ENCODE measurements at regions not wholly inside any gene's neighbourhood (a gene's known extent, or its start where the extent isn't known, plus 50 kb on each side); places are given as distances from the start of the nearest gene placed in this dataset.

DNA sequence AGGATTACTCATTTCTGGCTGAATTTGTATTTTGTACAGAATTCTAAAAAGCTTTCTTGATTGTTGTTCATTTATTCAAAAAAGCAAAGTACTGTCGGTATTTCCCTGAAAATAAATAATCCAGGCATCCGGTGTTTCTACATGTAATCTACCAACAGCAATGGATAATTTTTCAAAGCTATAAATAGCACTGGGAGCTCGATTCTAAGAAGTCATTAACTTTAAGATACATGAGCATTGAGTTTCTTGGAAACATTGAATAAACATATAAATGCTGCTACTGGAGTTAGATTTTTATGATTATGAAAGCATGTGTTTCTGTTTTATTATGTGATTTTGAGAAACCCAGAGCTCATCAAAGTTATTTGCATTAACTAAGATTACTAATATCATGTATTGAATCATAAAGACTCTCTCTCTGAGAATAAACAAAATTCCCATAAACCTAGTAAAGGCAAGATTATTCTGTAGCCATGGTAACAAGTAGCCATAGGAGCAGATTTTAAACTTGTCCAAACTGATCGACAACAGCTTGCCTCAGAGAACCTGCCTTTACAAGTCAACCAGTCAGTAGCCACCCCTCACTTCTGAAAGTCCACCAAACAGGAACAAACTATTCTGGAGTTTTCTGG lies 197.0 kb downstream of the DRD1 start:
- in situ Hi-C loops (cut with HindIII; ENCODE audit: low sequenced_read_pairs), result no loop called here

DNA sequence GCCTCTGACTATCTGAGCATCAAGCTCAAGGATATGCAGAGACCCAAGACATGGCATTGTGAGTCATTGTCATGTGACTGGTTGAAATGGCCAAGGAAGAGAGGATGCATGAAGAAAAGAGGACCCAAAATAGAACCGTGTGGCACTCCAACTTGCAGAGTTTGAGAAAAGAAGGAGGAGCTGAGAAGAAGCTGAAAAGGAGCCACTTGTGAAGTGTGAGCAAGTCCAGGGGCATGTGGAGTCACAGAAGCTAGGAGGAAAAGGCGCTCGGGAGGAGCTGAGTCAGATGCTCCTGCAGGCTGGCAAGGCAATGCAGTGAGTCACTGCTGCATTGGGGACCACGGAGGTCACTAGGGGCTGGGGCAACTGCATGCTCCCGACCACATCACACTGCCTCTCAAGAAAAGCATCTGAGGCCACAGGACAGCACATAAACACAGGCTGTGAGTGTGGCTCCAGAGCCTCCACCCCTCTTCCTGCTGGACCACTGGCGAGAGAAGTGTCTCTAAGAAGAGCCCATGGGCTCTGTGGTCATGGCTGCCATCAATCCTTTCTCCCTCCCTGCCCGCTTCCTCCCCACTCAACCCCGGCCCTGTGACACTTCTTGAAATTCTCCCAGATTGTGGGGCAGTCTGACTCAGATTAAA lies 197.6 kb downstream of the DRD1 start:
- in situ Hi-C loops (cut with HindIII; ENCODE audit: low sequenced_read_pairs), result no loop called here

DNA sequence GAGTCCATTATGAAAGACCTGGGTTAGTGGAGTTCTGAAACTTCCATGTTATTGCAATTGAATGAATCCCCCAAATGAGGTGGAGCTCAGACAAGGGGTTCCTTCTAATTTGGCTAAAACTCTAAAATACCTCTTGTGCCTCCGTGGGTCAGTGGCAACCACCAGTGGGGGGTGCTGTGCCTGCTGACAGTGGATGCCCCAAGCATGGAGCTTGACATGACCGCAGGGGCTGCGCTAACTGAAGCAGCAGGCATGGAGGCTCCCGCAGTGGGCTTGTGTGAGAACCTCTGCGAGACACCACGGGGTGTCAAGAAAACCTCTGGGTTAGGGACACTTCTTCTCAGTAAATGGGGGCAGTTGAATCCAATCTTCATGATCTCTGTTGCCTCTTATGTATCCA lies 200.5 kb downstream of the DRD1 start:
- in situ Hi-C loops (cut with HindIII; ENCODE audit: low sequenced_read_pairs), result no loop called here

DNA sequence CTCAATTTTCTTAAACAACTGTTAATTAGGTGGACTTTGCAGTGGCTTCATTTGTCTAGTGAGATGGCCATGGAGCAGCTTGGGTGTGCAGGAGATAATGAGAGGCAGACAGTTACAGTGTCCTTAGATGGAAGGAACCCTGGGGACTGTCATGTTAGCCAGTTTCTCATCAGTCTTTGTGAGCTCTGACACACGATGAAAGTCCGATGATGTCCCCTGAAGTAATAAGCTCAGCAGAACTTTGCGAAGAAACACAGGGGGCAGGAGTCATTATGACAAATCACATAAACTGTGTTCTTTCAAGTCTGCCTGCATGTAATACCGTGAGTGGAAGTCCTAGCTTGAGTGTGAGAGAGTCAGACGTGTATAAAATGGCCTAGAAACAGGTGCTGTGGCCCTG lies 201.8 kb downstream of the DRD1 start:
- in situ Hi-C loops (cut with HindIII; ENCODE audit: low sequenced_read_pairs), result no loop called here

DNA sequence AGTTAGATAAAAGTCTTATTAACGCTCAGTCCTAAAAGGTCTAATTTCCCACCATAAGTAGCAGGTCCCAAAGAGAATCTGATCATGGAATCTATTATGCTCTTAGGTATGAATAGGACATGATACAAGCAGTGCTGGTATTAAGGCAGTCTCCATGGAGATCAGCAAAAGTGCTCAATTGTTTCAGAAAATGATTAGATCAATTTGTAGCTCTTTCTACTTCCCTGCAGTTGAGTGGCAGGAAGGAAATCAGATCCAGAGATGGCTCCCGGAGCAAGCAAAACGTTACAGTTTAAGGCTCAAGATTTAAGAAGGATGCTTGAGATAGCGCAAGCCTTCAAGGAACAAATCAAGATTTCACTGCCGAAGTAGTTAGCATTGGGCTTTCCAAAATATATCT lies 205.7 kb downstream of the DRD1 start:
- in situ Hi-C loops (cut with HindIII; ENCODE audit: low sequenced_read_pairs), result no loop called here

DNA sequence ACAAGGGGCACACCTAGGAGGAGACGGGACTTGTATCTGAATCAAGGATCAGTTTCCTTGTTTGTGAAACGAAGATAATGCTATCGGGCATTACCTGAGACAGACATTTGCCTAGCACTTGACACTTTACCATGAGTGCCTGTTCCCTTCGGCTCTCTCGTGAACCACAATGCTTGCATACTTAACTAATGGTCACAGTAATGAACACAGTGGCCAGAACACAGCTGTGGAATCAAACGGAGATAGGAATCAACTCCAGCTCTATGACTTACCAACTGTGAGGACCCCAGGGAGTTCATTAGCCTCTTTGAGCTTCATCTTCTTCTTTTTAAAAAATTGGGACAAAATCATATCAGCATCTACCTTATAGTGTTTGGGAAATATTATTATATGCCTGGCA lies 207.8 kb downstream of the DRD1 start:
- in situ Hi-C loops (cut with HindIII; ENCODE audit: low sequenced_read_pairs), result no loop called here

DNA sequence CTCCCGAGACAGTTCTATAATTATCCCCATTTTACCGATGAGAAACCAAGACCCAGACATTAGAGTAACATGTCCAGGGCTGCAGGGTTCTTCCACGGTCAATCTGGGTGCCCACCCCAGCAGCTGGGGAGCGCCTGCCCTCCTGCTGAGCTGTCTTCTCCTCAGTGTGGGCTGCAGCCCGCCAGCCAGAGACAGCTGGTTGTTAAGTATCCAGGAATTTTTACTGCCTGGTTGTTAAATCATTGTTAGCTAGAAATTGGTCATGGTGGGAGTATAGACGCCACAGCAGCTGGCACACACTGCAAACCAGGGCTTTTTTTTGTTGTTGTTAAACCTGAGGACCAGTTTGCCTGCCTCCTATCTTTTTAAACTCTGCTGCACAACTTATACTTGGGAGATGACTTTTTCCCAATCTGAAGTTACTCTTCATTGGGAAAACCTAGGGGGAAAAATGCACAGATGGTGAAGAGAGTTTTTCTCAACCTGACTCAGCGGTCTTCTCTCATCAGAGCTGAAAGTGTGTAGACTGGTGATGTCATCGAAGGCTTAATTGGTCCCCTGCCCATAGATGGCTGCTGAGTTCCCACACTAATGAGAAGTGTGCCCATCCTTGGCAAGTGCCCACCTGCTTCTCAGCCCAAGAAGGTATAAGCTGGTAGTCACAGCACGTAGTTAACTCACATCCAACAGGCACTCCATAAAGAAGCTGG lies 208.6 kb downstream of the DRD1 start:
- in situ Hi-C loops (cut with HindIII; ENCODE audit: low sequenced_read_pairs), result no loop called here

DNA sequence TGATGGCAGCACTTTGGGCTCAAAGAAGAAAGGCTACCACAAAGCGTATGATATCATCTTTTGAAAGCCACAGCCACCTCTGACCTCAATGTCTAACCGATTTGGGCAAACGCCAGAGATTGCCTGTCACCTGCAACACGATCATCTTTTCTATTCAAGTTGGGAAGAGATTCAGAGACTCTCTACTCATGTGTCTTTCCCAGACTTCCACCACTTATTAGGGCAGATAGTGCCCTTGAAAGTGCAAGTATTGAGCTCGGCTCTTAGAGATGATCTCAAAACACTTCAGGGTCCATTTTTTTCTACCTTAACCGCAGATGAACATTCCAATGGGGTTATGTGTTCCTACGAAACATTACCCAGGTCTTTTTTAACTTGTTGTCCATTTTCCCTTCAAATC lies 213.7 kb downstream of the DRD1 start:
- in situ Hi-C loops (cut with HindIII; ENCODE audit: low sequenced_read_pairs), result no loop called here

DNA sequence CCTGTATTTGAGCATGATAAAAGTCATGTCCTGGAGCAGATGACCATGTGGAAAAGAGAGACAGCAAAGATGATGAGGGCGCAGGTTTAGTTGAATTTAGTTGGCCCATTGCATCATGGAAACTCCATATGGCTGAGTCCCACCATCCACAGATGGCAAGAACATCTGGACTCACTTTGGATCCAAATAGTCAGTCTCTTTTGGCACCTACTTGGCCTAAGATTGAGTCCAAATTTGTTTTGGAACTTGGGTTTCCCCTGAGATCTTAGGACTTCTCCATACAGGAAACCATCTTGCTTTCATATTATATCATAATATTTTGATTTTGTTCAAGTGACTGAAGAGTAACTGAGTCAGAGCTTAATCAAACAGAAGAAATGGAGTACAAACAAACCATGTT lies 217.5 kb downstream of the DRD1 start:
- in situ Hi-C loops (cut with HindIII; ENCODE audit: low sequenced_read_pairs), result no loop called here

DNA sequence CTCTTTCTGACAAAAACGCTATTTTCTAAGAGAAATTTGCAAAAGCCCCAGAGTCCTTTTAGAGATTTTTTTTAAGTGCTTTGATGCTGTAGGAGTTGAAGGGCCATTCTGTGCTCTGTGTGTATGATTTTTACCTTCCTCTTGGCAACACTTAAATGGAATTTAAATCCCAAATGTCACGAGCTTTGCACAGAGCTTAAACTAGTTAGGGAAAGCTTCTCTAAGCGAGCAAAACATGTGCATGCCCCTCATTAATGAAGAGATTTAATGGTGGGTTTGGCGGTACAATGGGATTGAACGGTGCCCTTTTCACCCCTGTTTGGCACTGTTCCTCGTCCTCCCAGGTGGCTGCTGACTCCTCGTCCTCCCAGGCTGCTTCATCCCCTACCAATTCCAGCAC lies 220.7 kb downstream of the DRD1 start:
- in situ Hi-C loops (cut with HindIII; ENCODE audit: low sequenced_read_pairs), result no loop called here

DNA sequence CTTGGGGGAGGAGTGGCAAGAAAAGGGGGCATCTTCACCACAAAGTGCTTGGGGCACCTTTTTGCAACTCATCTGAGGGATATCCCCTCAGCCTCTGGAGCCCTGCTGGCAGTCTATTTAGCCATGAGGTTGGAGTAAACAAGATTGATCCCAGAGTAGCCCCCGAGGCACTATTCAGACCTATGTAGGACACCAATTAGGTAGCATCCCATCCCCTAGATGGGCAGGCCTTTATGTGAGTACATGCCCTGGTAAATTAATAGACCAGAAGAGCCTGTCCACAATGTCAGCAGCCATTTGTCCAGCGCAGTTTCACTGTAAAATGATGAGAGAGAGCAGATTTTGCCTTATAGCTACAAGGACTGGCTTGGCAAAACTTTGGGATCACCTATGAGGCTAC lies 221.4 kb downstream of the DRD1 start:
- in situ Hi-C loops (cut with HindIII; ENCODE audit: low sequenced_read_pairs), result no loop called here

DNA sequence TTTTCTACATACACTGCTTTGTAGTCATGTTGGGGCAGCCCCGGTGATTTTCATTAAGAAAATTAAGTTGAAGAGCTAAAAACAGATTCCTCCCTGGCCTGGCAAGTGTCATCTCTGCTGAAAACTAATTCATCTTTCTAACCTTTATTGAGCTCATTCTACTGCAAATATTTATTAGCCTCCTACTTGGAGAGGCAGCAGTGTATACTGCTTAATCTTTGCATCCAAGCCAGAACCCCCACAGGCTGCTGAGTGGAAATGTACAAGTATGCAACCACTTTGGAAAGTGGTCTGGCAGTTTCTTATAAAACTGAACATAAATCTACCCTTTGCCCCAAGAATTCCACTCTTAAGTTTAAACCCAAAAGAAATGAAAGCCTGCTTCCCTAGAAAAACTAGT lies 223.4 kb downstream of the DRD1 start:
- in situ Hi-C loops (cut with HindIII; ENCODE audit: low sequenced_read_pairs), result no loop called here

DNA sequence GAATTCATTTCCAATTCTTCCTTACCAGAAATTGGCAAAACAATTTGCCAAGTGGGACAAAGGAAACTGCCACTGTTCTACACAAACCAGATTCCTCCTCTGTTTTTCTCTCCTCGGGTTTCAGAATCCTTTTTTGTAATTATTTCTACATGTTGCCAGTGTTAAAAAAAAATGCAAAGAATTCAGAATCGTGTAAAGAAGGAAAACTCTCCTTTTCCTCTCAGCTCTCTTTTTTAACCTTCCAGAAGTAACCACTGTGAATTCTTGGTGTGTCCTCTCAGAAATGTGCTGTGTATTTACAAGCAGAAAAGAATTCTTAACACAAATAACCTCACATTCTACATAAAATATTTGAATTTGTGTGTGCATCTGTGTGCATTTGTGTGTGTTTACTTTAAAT lies 224.6 kb downstream of the DRD1 start:
- in situ Hi-C loops (cut with HindIII; ENCODE audit: low sequenced_read_pairs), result no loop called here

DNA sequence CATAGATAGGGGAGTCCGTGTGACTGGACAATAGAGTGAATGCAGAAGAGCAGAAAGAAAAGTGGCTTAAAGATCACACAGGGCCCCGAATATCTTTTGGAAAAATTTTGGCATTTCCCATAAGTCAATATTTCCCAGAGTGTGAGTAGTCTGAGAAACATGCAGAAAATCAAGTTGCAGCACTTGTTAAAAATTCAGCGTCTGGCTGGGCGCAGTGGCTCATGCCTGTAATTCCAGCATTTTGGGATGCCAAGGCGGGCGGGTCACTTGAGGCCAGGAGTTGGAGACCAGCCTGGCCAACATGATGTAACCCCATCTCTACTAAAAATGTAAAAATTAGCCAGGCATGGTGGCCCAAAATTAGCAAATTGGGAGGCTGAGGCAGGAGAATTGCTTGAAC lies 227.0 kb downstream of the DRD1 start:
- in situ Hi-C loops (cut with HindIII; ENCODE audit: low sequenced_read_pairs), result no loop called here

DNA sequence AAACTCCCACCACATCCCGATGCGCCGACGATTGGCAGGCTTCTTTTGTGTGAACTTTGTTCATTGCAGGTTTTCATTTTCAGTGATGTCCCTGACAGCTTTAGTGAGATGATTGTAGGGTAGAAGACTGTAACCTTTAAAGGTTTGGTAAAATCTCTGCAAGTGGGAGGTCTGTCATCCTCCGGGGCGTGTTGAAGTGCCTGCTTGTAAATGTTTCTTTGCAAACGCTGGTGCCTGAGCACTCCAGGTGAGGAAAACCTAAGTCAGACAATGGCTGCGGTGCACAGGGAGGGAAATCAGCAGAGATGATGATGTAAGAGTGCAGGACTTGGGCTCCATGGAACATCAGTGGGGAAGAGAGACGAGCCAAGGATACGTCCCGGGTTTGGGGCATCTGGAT lies 228.1 kb downstream of the DRD1 start:
- in situ Hi-C loops (cut with HindIII; ENCODE audit: low sequenced_read_pairs), result no loop called here

DNA sequence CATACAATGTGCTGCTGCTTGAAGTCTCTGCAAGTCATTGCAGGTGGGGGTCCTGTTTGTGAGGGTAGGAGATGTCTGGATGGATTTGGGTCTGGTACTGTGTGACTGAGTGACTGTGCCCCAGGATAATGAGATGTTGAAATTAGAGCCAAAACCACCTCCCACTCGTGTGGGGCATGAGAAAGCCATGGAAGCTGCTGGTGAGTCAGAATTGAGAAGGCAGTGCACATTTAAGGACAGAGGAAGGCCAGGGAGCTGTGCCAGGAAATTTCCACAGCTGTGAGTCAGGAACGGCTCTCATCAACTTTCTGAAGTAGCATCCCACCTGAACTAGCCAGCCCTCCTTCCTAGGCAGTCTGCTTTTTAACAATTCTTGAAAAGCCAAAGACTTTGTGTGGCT lies 229.8 kb downstream of the DRD1 start:
- in situ Hi-C loops (cut with HindIII; ENCODE audit: low sequenced_read_pairs), result no loop called here

DNA sequence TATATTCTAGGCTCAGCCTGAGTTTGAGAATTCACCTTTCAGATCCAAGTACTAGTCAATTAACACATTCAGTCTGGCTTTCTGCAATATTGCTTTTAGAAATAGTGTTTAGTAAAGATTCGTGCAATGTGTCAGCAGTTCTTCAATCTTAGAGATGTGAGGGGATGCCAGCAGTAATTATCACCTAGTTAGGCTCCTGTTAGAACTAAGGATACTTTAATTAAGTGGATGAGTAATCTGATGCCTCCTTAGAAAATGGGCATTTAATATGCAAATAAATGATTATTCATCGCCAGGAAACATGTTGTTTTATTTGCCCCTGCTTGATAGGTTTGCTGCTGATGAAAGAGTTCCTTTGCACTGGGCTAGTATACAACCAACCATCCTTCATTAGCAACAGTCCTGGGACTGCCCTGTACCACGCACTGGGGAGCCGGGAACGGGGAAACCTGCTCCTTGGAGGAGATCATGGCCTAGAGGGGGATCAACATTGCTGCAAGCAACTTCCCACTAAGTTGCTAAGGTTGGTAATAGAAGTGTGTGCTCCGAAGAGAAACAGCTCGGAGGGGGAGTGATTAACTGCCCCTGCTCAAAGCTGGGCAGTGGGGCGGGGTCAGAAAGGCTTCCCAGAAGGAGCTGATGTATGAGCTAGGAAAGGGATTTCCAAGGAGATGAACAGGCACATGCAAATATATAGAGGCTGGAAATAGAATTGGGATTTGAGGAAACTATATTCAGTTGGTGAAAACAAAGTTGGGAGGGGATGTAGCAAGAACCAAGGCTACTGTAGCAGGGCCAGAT lies 231.8 kb downstream of the DRD1 start:
- in situ Hi-C loops (cut with HindIII; ENCODE audit: low sequenced_read_pairs), result no loop called here

DNA sequence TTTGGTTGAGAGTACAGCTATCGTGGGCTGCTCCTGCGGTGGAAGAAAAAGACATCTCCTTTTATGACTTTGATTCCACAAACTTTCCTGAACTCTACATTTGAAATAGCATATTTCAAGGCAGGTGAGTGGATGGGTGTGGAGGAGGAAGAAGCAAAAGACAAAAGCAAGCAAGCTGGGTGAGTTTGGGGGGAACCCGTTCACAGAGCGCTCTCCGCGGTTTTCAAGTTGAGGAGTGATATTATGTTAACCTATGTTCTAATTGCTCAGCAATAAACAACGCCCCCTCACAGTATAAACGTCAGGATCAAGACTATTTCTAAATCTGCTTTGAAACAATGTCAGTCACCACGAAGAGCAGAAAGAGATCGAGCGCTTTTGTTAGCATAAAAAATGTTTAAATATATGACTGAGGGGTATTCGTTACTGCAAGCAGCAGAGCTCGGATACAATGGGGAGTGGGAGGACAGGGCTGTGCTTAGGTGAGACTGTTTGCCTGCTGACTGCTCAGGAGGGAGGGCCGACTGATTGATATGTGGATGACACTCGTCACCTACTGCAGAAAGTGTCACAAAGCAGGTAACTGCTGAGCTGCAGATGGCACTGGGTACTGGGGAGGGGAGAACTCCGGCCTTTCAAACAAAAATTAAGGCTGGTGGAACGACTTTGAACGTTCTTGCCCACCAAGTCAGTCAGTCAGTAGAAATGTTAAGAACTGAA lies 236.5 kb downstream of the DRD1 start:
- in situ Hi-C loops (cut with HindIII; ENCODE audit: low sequenced_read_pairs), result no loop called here

DNA sequence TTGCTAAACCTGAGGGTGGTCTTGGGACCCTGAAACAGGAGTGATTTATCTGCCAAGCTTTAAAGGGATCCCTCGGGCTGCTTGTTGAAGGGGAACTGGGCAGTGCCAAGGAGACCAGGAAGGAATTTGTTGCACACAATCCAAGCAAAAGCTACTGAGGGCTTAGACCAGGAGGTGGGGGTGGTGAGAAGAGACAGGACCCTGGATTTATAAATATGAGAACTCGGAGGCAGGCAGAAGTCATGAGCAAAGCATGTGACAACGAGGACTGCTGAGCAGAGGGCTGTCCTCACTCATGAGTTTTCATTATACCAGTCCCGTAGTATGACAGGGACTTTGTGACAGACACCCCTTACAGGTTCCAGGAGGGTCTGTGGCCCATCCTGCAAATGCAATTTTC lies 237.3 kb downstream of the DRD1 start:
- in situ Hi-C loops (cut with HindIII; ENCODE audit: low sequenced_read_pairs), result no loop called here

DNA sequence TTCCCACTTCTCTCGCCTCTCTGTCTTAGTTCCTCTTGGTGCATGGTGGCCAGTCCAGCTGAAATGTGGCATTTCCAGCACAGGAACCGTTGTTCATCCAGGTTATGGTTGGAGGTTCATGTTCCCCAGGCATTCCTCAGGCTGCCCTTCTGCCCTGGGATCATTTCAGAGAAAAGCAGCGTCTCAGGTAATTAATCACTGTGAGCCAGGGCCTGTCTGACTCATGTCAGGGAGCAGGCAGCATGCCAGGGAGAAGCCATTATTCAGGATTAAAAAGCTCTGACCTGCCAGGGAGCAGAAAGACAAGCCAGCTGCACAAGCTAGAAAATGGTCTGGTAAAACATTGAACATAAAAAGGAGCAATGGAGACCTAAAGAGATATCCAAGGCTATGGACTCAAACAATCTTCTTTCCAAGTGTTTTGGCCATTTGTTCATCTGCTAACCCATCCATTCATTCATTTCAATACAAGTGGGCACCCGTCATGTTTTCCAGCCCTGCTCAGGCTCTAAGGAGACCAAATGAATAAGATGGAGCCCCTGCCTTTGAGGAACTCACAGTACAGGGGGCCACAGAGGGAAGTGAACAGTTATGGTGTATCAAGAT lies 241.4 kb downstream of the DRD1 start:
- in situ Hi-C loops (cut with HindIII; ENCODE audit: low sequenced_read_pairs), result no loop called here

DNA sequence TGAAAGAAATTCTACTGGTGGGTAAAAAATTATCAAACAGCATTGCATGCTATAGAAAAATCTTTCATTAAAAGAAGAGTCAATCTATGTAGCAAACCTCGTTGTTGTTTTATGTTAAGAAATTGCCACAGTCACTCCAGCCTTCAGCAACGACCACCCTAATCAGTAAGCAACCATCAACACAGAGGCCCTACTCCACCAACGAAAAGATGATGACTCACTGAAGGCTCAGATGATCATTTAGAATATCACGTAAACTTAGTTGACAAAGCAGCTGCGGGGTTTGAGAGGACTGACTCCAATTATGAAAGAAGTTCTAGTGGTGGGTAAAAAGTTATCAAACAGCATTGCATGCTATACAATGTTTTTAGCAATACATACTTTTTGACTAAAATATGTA lies 242.6 kb downstream of the DRD1 start:
- in situ Hi-C loops (cut with HindIII; ENCODE audit: low sequenced_read_pairs), result no loop called here
